Stimulated activated CD8-positive, alpha-beta memory T cell treated with anti-CD3 and anti-CD28 coated beads, Interleukin-15, amount 100 ng/mL, for 1 hour (primary cell): ENCODE measurements at regions not wholly inside any gene's neighbourhood (a gene's known extent, or its start where the extent isn't known, plus 50 kb on each side); places are given as distances from the start of the nearest gene placed in this dataset.

Experiments
- DNase-seq: peaks from one replicate; pipeline ENCODE4 v3.0.0-alpha.2; 2020; ENCODE audit warnings: low read depth

- DNase-seq: no peak
Measured at GRCh38 chr15:91522605-91523332, 330.7 kb upstream of the SLCO3A1 start.

GRCh38 chr15:91523596-91523995 is 329.9 kb upstream of the SLCO3A1 start:
- DNase-seq: no peak

GRCh38 chr15:91524534-91524933 is 329.0 kb upstream of the SLCO3A1 start:
- DNase-seq: no peak

GRCh38 chr15:91525751-91526150 is 327.8 kb upstream of the SLCO3A1 start:
- no peak for DNase-seq

- DNase-seq: no peak
Measured at GRCh38 chr15:91526424-91526823, 327.1 kb upstream of the SLCO3A1 start.

GRCh38 chr15:91528801-91529200 is 324.7 kb upstream of the SLCO3A1 start:
- DNase-seq: no peak

- DNase-seq: no peak
Measured at GRCh38 chr15:91529534-91529933, 324.0 kb upstream of the SLCO3A1 start.

- DNase-seq: no peak
Measured at GRCh38 chr15:91530279-91530678, 323.2 kb upstream of the SLCO3A1 start.

GRCh38 chr15:91530956-91531582 is 322.4 kb upstream of the SLCO3A1 start:
- no peak for DNase-seq

- no peak for DNase-seq
Measured at GRCh38 chr15:91534235-91534634, 319.3 kb upstream of the SLCO3A1 start.

- DNase-seq: no peak
Measured at GRCh38 chr15:91534976-91535375, 318.5 kb upstream of the SLCO3A1 start.

- no peak for DNase-seq
Measured at GRCh38 chr15:91535856-91536500, 317.5 kb upstream of the SLCO3A1 start.

- no peak for DNase-seq
Measured at GRCh38 chr15:91537856-91538255, 315.7 kb upstream of the SLCO3A1 start.

GRCh38 chr15:91538782-91539181 is 314.7 kb upstream of the SLCO3A1 start:
- no peak for DNase-seq

- no peak for DNase-seq
Measured at GRCh38 chr15:91541286-91541685, 312.2 kb upstream of the SLCO3A1 start.

- no peak for DNase-seq
Measured at GRCh38 chr15:91542226-91542625, 311.3 kb upstream of the SLCO3A1 start.

GRCh38 chr15:91547356-91547755 is 306.2 kb upstream of the SLCO3A1 start:
- no peak for DNase-seq

GRCh38 chr15:91548549-91548948 is 305.0 kb upstream of the SLCO3A1 start:
- no peak for DNase-seq

GRCh38 chr15:91549581-91549980 is 303.9 kb upstream of the SLCO3A1 start:
- DNase-seq: no peak

- no peak for DNase-seq
Measured at GRCh38 chr15:91552555-91552954, 301.0 kb upstream of the SLCO3A1 start.

GRCh38 chr15:91553196-91553854 is 300.2 kb upstream of the SLCO3A1 start:
- no peak for DNase-seq

GRCh38 chr15:91555312-91555711 is 298.2 kb upstream of the SLCO3A1 start:
- DNase-seq: no peak

GRCh38 chr15:91556926-91557325 is 296.6 kb upstream of the SLCO3A1 start:
- no peak for DNase-seq
